ENCODE measurements at regions not wholly inside any gene's neighbourhood (a gene's known extent, or its start where the extent isn't known, plus 50 kb on each side); places are given as distances from the start of the nearest gene placed in this dataset.

GRCh38 chrX:14476205-14476604 lies 53.1 kb upstream of the GLRA2 start:
- DNase-seq (ENCODE audit: low read depth, low spot score): no peak

GRCh38 chrX:14449773-14450172 lies 79.6 kb upstream of the GLRA2 start:
- no peak for DNase-seq (ENCODE audit: low read depth, low spot score)

GRCh38 chrX:14448406-14448805 lies 80.9 kb upstream of the GLRA2 start:
- DNase-seq (ENCODE audit: low read depth, low spot score): no peak

- DNase-seq (ENCODE audit: low read depth, low spot score): no peak
These were observed 89.2 kb upstream of the GLRA2 start for GRCh38 chrX:14440106-14440505.

- no peak for DNase-seq (ENCODE audit: low read depth, low spot score)
These were observed 101.7 kb upstream of the GLRA2 start for GRCh38 chrX:14427614-14428013.

- DNase-seq (ENCODE audit: low read depth, low spot score): no peak
These were observed 108.5 kb upstream of the GLRA2 start for GRCh38 chrX:14420841-14421240.

- DNase-seq (ENCODE audit: low read depth, low spot score): no peak
These were observed 116.7 kb upstream of the GLRA2 start for GRCh38 chrX:14412686-14413085.

DNA sequence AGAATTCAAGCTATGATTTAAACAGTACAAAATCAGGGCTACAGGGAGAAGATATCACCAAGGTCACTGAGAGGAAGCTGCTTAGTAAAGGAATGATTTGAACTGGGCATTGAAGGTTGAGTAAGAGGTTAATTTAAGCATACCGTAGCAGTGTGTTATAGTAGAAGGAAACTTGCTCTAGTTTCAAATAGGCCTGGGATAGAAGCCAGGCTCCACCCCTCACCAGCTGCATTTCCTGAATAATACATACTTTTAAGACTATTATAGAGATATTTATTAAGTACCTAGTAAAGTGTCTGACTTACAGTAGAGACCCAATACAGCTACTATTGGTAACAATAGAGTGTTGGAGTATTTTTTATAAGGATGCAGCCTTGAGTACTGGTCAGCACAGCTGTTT lies 118.0 kb upstream of the GLRA2 start:
- DNase-seq (ENCODE audit: low read depth, low spot score): no peak

GRCh38 chrX:14409341-14409740 lies 120.0 kb upstream of the GLRA2 start:
- no peak for DNase-seq (ENCODE audit: low read depth, low spot score)

- DNase-seq (ENCODE audit: low read depth, low spot score): no peak
These were observed 123.1 kb upstream of the GLRA2 start for GRCh38 chrX:14406225-14406624.

DNA sequence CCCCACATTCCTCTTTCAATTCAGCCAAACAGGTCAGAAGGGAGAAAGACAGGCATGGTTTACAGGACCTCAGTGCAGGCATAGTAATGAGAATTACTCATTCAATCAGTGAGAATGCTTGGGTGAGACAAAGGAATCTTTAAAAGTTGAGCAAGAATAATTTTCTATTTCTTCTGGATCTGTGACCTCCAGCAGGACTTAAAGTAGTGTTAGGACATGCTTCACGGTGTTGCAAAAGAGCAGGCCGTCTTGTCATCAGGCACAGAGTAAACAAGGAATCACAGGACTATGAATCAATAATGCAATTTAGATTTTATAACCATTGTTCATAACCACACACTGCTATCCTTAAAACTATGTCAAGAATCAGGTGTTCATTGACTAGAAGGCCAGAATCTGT lies 130.6 kb upstream of the GLRA2 start:
- no peak for DNase-seq (ENCODE audit: low read depth, low spot score)

- DNase-seq (ENCODE audit: low read depth, low spot score): no peak
These were observed 139.7 kb upstream of the GLRA2 start for GRCh38 chrX:14389682-14390081.

- DNase-seq (ENCODE audit: low read depth, low spot score): no peak
These were observed 142.4 kb upstream of the GLRA2 start for GRCh38 chrX:14386981-14387380.

DNA sequence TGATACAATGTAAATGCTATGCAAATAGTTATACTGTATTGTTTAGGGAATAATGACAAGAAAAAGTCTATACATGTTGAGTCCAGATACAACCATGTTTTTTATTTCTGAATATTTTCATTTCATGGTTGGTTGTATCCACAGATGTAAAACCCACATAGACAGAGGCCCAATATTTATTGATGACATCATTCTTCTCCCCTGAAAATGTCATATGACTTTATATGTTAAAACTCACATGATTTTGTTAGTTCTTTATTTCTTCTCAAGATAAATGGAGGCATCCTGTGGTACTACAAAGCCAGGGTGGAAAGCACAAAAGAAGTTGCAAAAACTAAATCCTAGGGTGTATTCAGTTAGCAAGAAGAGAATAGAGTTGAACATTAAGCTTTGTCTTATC lies 149.3 kb upstream of the GLRA2 start:
- DNase-seq (ENCODE audit: low read depth, low spot score): no peak

GRCh38 chrX:14377427-14377826 lies 151.9 kb upstream of the GLRA2 start:
- no peak for DNase-seq (ENCODE audit: low read depth, low spot score)

GRCh38 chrX:14363728-14364127 lies 165.6 kb upstream of the GLRA2 start:
- DNase-seq (ENCODE audit: low read depth, low spot score): no peak

DNA sequence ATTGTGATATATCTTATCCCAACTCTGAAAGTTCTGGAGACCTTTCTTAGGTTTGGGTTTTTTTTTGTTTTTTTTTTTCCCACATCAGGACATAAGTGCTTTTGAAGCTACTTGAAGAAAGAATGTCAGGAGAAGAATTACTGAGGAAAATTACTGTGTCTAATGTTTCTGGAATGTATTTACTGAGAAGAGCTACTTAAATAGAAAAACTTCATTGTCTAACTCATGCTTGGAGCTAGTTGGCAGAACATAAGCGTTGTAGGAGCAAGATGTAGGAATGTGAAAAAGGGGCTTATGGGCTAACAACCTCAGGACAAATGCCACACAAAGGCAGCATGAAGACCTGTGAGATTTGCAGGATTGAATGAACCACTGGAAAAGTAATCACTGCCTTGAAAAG lies 166.6 kb upstream of the GLRA2 start:
- no peak for DNase-seq (ENCODE audit: low read depth, low spot score)

DNA sequence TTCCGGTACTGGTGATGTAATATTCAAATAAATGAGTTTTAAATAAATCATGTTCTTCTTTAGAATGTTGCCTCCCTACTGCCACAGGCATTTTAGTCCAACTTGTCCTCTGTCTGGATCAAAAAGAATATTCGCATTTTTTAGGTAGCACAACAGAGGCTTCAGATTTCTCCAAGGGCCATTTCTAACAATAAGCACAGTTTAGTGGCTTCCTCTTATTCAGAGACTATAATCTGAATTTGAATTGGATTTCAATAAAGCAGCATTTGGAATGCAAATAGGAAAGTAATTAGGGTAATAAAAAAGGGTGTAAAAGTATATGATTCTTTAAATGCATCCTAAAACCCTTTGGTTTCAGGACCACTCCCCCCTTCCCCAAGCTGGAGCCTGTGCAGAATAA lies 167.9 kb upstream of the GLRA2 start:
- no peak for DNase-seq (ENCODE audit: low read depth, low spot score)

GRCh38 chrX:14359727-14360126 lies 169.6 kb upstream of the GLRA2 start:
- no peak for DNase-seq (ENCODE audit: low read depth, low spot score)

GRCh38 chrX:14359316-14359715 lies 170.0 kb upstream of the GLRA2 start:
- no peak for DNase-seq (ENCODE audit: low read depth, low spot score)

- DNase-seq (ENCODE audit: low read depth, low spot score): no peak
These were observed 172.0 kb upstream of the GLRA2 start for GRCh38 chrX:14357314-14357713.

GRCh38 chrX:14356401-14356800 lies 172.9 kb upstream of the GLRA2 start:
- no peak for DNase-seq (ENCODE audit: low read depth, low spot score)

DNA sequence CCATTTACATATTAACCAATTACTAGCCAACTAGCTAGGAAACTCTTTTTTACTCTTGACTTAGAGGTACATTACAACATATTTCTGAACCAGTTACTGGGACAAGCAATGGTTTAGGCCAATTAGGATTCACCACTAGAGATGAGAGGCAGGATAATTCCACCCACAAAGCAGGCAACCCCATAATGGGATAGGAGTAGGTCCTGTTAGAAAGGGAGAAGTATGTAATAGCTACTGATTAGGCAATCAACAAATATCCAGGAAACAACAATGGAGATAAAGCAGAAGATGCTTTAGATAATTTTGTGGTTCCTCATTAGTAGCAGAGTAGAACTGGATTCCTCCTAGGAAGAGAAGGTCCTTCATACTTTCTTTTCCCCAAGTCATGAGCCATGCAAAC lies 173.8 kb upstream of the GLRA2 start:
- no peak for DNase-seq (ENCODE audit: low read depth, low spot score)

GRCh38 chrX:14354521-14354920 lies 174.8 kb upstream of the GLRA2 start:
- no peak for DNase-seq (ENCODE audit: low read depth, low spot score)

DNA sequence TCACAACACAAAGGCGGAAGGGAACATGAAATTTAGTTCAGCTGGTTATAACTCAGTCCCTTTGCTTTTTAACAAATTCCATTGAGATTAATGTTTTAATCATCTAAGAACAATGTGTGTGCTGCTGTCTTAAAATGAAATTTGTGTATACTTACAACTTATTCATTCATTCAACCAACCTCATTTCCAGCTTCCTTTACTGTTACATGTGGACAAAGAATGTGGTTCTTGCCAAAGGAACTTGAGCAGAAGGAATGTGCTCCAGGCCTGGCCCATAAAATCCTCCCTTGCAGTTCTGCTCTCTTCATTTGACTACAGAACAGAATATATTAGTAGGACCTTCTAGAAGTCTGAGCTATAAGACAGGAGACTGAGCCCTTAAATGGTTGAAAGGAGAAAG lies 176.8 kb upstream of the GLRA2 start:
- DNase-seq (ENCODE audit: low read depth, low spot score): no peak

Data from brain pericyte (primary cell).